ENCODE measurements at regions not wholly inside any gene's neighbourhood (a gene's known extent, or its start where the extent isn't known, plus 50 kb on each side); places are given as distances from the start of the nearest gene placed in this dataset.

DNA sequence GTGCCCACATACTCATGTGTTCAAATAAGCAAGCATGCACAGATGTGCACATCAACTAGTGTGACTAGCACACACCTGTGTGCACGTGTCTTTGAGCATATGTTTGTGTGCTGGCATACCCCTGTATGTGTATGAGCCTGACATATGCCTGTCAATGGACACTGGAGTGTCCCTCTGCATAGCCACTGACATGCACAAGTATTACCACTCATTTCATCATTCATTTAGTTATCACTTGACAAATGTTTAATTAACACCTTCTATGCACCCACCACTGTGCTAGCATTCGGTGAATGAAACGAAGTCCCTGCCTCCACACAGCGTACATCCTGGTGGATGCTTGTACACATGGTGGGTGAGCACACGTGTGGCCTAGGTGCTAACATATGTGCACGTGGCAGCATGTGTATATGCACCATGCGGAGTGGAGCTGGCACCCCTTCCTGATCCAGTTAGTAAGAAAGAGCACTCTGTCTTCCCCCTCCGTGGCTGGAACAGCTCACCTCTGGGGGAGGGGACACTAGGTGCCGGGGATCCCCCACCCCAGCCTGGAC, 112.0 kb downstream of the CHST1 start:
- TF ChIP-seq, protein P1, sequence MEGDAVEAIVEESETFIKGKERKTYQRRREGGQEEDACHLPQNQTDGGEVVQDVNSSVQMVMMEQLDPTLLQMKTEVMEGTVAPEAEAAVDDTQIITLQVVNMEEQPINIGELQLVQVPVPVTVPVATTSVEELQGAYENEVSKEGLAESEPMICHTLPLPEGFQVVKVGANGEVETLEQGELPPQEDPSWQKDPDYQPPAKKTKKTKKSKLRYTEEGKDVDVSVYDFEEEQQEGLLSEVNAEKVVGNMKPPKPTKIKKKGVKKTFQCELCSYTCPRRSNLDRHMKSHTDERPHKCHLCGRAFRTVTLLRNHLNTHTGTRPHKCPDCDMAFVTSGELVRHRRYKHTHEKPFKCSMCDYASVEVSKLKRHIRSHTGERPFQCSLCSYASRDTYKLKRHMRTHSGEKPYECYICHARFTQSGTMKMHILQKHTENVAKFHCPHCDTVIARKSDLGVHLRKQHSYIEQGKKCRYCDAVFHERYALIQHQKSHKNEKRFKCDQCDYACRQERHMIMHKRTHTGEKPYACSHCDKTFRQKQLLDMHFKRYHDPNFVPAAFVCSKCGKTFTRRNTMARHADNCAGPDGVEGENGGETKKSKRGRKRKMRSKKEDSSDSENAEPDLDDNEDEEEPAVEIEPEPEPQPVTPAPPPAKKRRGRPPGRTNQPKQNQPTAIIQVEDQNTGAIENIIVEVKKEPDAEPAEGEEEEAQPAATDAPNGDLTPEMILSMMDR (conservative IDR thresholded peaks at IDR 0.05; ENCODE audit: low read length) = no peak
- no peak for TF ChIP-seq EZH2phosphoT487 (IDR thresholded peaks at IDR 0.05; ENCODE audit: borderline replicate concordance)

All from Loucy (cell line).